Esophagus (tissue), 2 donors: ENCODE measurements at regions not wholly inside any gene's neighbourhood (a gene's known extent, or its start where the extent isn't known, plus 50 kb on each side); places are given as distances from the start of the nearest gene placed in this dataset.

Source experiments
- H3K27ac ChIP-seq, 2 donors: one replicate each; pipeline ENCODE4 v1.5.1; 2013; ENCODE audit warnings: low read depth in 2 of 2, mild to moderate bottlenecking in 2 of 2, inconsistent platforms in 1 of 2, low read length in 1 of 2, moderate library complexity in 1 of 2
- H3K27me3 ChIP-seq, 2 donors: one replicate each; pipeline ENCODE4 v1.6.1; 2013; ENCODE audit warnings: low read length in 2 of 2, control low read depth in 1 of 2, mild to moderate bottlenecking in 1 of 2; ENCODE audit not compliant: insufficient read depth in 2 of 2, control insufficient read depth in 1 of 2
- H3K36me3 ChIP-seq, 2 donors: one replicate each; pipeline ENCODE4 v1.6.1; 2013; ENCODE audit warnings: low read length in 1 of 2; ENCODE audit not compliant: control insufficient read depth in 2 of 2, insufficient read depth in 2 of 2
- H3K4me1 ChIP-seq, 2 donors: one replicate each; pipeline ENCODE4 v1.6.1; 2013; ENCODE audit warnings: low read length in 1 of 2; ENCODE audit not compliant: control insufficient read depth in 2 of 2, insufficient read depth in 2 of 2
- H3K4me3 ChIP-seq, 2 donors: one replicate each; pipeline ENCODE4 v1.5.1; 2013; ENCODE audit warnings: low read length in 2 of 2, mild to moderate bottlenecking in 2 of 2, low read depth in 1 of 2, moderate library complexity in 1 of 2
- H3K9me3 ChIP-seq, 2 donors: one replicate each; pipeline ENCODE4 v1.6.1; 2013; ENCODE audit warnings: mild to moderate bottlenecking in 2 of 2, low read depth in 1 of 2, low read length in 1 of 2, moderate library complexity in 1 of 2; ENCODE audit not compliant: control insufficient read depth in 2 of 2, insufficient read depth in 1 of 2
- WGBS, 2 donors: extraction: QIAGEN DNeasy Blood & Tissue Kit; methylation state at CpG; one replicate each; pipeline ENCODE4 v1.1.7; 2013; 5-methylcytosine and 5-hydroxymethylcytosine counted together
- donor health status: healthy with polysubstance abuse.
- donor health status: Bipolar disorder and iron deficiency.

- H3K4me1 ChIP-seq: peaks cover 0 to 7% of the 10 kb centered on the region in 2 donors
- 90 to 93% methylated on average over 5 of the region's 5 CpGs for WGBS, 2 donors
Measured at GRCh38 chr10:113985297-113985844, 58.3 kb upstream of the ADRB1 start.

GRCh38 chr10:113986316-113986715, 57.4 kb upstream of the ADRB1 start:
- Histone ChIP-seq H3K4me1 (peaks cover 0 to 7% of the 10 kb centered on the region in 2 donors), H3K36me3 (no peaks in the 10 kb centered on the region), H3K4me3 (no peak overlapping the region), H3K27ac (no peak overlapping the region), H3K9me3 (no peaks in the 10 kb centered on the region), H3K27me3 (no peaks in the 10 kb centered on the region)
- WGBS, 2 donors: 88 to 96% methylated on average over 6 of the region's 6 CpGs

More at GRCh38 chr10:113985297-113985844, 58.3 kb upstream of the ADRB1 start:
- H3K4me3 ChIP-seq: no peak overlapping the region
- no peak overlapping the region for H3K27ac ChIP-seq
- H3K9me3 ChIP-seq: no peaks in the 10 kb centered on the region
- no peaks in the 10 kb centered on the region for H3K36me3 ChIP-seq
- no peaks in the 10 kb centered on the region for H3K27me3 ChIP-seq

- WGBS, 2 donors: 95 to 96% methylated on average over 3 of the region's 3 CpGs
- Histone ChIP-seq H3K4me3 (no peak overlapping the region), H3K9me3 (no peaks in the 10 kb centered on the region), H3K36me3 (no peaks in the 10 kb centered on the region), H3K4me1 (peaks cover 0 to 7% of the 10 kb centered on the region in 2 donors), H3K27ac (no peak overlapping the region), H3K27me3 (no peaks in the 10 kb centered on the region)
Measured at GRCh38 chr10:113987156-113987555, 56.5 kb upstream of the ADRB1 start.

- 68 to 72% methylated on average over 2 of the region's 2 CpGs for WGBS, 2 donors
Measured at GRCh38 chr10:113987805-113988204, 55.9 kb upstream of the ADRB1 start.

GRCh38 chr10:113988535-113988934, 55.1 kb upstream of the ADRB1 start:
- peaks cover 0 to 3% of the 10 kb centered on the region in 2 donors for H3K4me1 ChIP-seq
- no peak overlapping the region for H3K4me3 ChIP-seq
- 88 to 93% methylated on average over 3 of the region's 3 CpGs for WGBS, 2 donors
- H3K36me3 ChIP-seq: no peaks in the 10 kb centered on the region
- H3K27ac ChIP-seq: no peak overlapping the region
- H3K27me3 ChIP-seq: no peaks in the 10 kb centered on the region
- H3K9me3 ChIP-seq: no peaks in the 10 kb centered on the region

More at GRCh38 chr10:113987805-113988204, 55.9 kb upstream of the ADRB1 start:
- Histone ChIP-seq H3K4me1 (peaks cover 0 to 7% of the 10 kb centered on the region in 2 donors), H3K36me3 (no peaks in the 10 kb centered on the region), H3K27me3 (no peaks in the 10 kb centered on the region), H3K4me3 (no peak overlapping the region), H3K27ac (no peak overlapping the region), H3K9me3 (no peaks in the 10 kb centered on the region)

GRCh38 chr10:113991091-113991860, 52.4 kb upstream of the ADRB1 start:
- 86 to 92% methylated on average over 11 of the region's 11 CpGs for WGBS, 2 donors

GRCh38 chr10:113992471-113993011, 51.1 kb upstream of the ADRB1 start:
- WGBS, 2 donors: 46 to 70% methylated on average over 9 of the region's 9 CpGs
- Histone ChIP-seq H3K4me3 (no peak overlapping the region), H3K27ac (no peak overlapping the region), H3K27me3 (no peaks in the 10 kb centered on the region), H3K36me3 (no peaks in the 10 kb centered on the region), H3K9me3 (no peaks in the 10 kb centered on the region), H3K4me1 (peaks cover 3% of the 10 kb centered on the region in 2 donors)

More at GRCh38 chr10:113991091-113991860, 52.4 kb upstream of the ADRB1 start:
- Histone ChIP-seq H3K4me1 (peaks cover 0 to 3% of the 10 kb centered on the region in 2 donors), H3K27me3 (no peaks in the 10 kb centered on the region), H3K27ac (no peak overlapping the region), H3K4me3 (no peak overlapping the region), H3K9me3 (no peaks in the 10 kb centered on the region), H3K36me3 (no peaks in the 10 kb centered on the region)

- Histone ChIP-seq H3K4me3 (no peak overlapping the region), H3K27ac (peak overlapping the region in 1 of 2 donors; percentile 3), H3K4me1 (peaks cover 3 to 4% of the 10 kb centered on the region in 2 donors), H3K9me3 (no peaks in the 10 kb centered on the region), H3K27me3 (no peaks in the 10 kb centered on the region), H3K36me3 (no peaks in the 10 kb centered on the region)
- 57 to 58% methylated on average over 3 of the region's 3 CpGs for WGBS, 2 donors
Measured at GRCh38 chr10:113993489-113993991, 50.1 kb upstream of the ADRB1 start.
